GM12878 (cell line): ENCODE measurements at regions not wholly inside any gene's neighbourhood (a gene's known extent, or its start where the extent isn't known, plus 50 kb on each side); places are given as distances from the start of the nearest gene placed in this dataset.

Experiments used
- ATAC-seq: fragments of 200-7000 bp; cut with Tn5 transposase; 3 replicates; pipeline ENCODE4 v1.9.1; 2020; ENCODE audit warnings: mild to moderate bottlenecking, moderate library complexity
- BruUV-seq: library from RNA; stranded (reverse); fragments of 400-500 nt; replicated peaks from 2 replicates; lab custom pipeline; 2021; lab: Mats Ljungman, UMichigan
- CTCF ChIA-PET: fragments of 300-600 bp; sonication (Branson Sonifier 250); formaldehyde crosslinking; extraction: SDS; loops from one replicate; lab custom pipeline; 2021; ENCODE audit warnings: inconsistent platforms; lab: Yijun Ruan, JAX
- POLR2A ChIA-PET: fragments of 350-600 bp; formaldehyde crosslinking; extraction: SDS; loops from one replicate; lab custom pipeline; 2021; ENCODE audit warnings: inconsistent platforms; lab: Charles Lee
- RAD21 ChIA-PET: fragments of 300-600 bp; sonication (Branson Sonifier 250); formaldehyde crosslinking; loops from one replicate; lab custom pipeline; 2023; ENCODE audit warnings: antibody characterized with exemption; ENCODE audit not compliant: unreplicated experiment; lab: Charles Lee
- SMC1A ChIA-PET: fragments of 300-600 bp; sonication (Branson Sonifier 250); formaldehyde crosslinking; loops from one replicate; lab custom pipeline; 2023; ENCODE audit not compliant: unreplicated experiment, uncharacterized antibody; lab: Charles Lee
- DNase-seq: peaks from one replicate; pipeline ENCODE4 v3.0.0-alpha.2; 2011; ENCODE audit warnings: low read depth, low spot score
- FAIRE-seq: peaks from 3 replicates; lab custom pipeline; 2011; peaks lifted over from hg19 to GRCh38; lab: Jason Lieb, UNC
- H2AFZ ChIP-seq: 2 replicates; pipeline ENCODE4 v1.6.0; 2011; ENCODE audit warnings: low read depth, low read length, control low read depth; ENCODE audit not compliant: control insufficient read depth
- H3K27ac ChIP-seq: 2 replicates; pipeline ENCODE4 v1.5.1; 2011; ENCODE audit warnings: control low read depth; ENCODE audit not compliant: control insufficient read depth, insufficient read depth
- H3K27me3 ChIP-seq, 2 experiments: replicated peaks in 1 of 2; 2 replicates each; pipeline versions ENCODE4 v1.6.0 to v1.6.1; 2011; ENCODE audit warnings: low read length in 1 of 2; ENCODE audit not compliant: control insufficient read depth in 2 of 2, insufficient read depth in 2 of 2
- H3K36me3 ChIP-seq, 2 experiments: 2 replicates each; pipeline ENCODE4 v1.5.1; 2011; ENCODE audit warnings: low read length in 1 of 2; ENCODE audit not compliant: control insufficient read depth in 2 of 2, insufficient read depth in 2 of 2
- H3K4me1 ChIP-seq: 2 replicates; pipeline ENCODE4 v1.6.1; 2011; ENCODE audit warnings: mild to moderate bottlenecking, low read length, moderate library complexity, mixed read lengths; ENCODE audit not compliant: control insufficient read depth, insufficient read depth
- H3K4me2 ChIP-seq: 2 replicates; pipeline ENCODE4 v1.6.0; 2011; ENCODE audit warnings: control low read depth; ENCODE audit not compliant: control insufficient read depth, insufficient read depth
- H3K4me3 ChIP-seq: fragments of 200-600 bp; sonication (generic); 2 replicates; pipeline ENCODE4 v1.5.1; 2016
- H3K79me2 ChIP-seq: 2 replicates; pipeline ENCODE4 v1.6.0; 2011; ENCODE audit warnings: low read length; ENCODE audit not compliant: control insufficient read depth, insufficient read depth
- H3K9ac ChIP-seq: 2 replicates; pipeline ENCODE4 v1.8.0; 2011; ENCODE audit warnings: low read length, control low read depth, mixed read lengths; ENCODE audit not compliant: control insufficient read depth, insufficient read depth
- H3K9me3 ChIP-seq: replicated peaks from 3 replicates; pipeline ENCODE4 v1.5.1; 2011; ENCODE audit warnings: mild to moderate bottlenecking, low read length; ENCODE audit not compliant: control insufficient read depth, insufficient read depth
- H4K20me1 ChIP-seq: 2 replicates; pipeline ENCODE4 v1.6.0; 2011; ENCODE audit not compliant: control insufficient read depth, insufficient read depth
- BCL11A ChIP-seq: IDR thresholded peaks from 2 replicates; pipeline ENCODE4 v1.6.1; 2011; ENCODE audit warnings: low read depth, low read length
- ESRRA ChIP-seq: IDR thresholded peaks from 2 replicates; pipeline ENCODE4 v1.6.1; 2012; ENCODE audit warnings: mild to moderate bottlenecking, low read length, improper control_type of control experiment
- FOXK2 ChIP-seq: fragments of 450-650 bp; IDR thresholded peaks from 2 replicates; pipeline ENCODE4 v1.6.1; 2017; ENCODE audit warnings: mild to moderate bottlenecking, moderate library complexity
- POLR2AphosphoS5 ChIP-seq: IDR thresholded peaks from 2 replicates; pipeline ENCODE4 v1.6.1; 2011; ENCODE audit warnings: mild to moderate bottlenecking, low read length, inconsistent platforms
- STAT3 ChIP-seq: IDR thresholded peaks from 2 replicates; pipeline ENCODE4 v1.6.1; 2011; ENCODE audit warnings: low read depth, low read length, improper control_type of control experiment
- WGBS: methylation state at CpG from one replicate; pipeline ENCODE4 v1.1.6; 2016; ENCODE audit warnings: low lambda C conversion rate; ENCODE audit not compliant: insufficient replicate concordance, insufficient coverage; ENCODE audit errors: missing lambda C conversion rate; 5-methylcytosine and 5-hydroxymethylcytosine counted together
- in situ Hi-C: fragments of 300-500 bp; cut with MboI; formaldehyde crosslinking; loops from 9 replicates; pipeline ENCODE4 v1.14.3; 2018; ENCODE audit warnings: mixed read lengths
- intact Hi-C: fragments of 100-400 bp; cut with micrococcal nuclease; formaldehyde crosslinking; loops from one replicate; pipeline ENCODE4 v1.14.2; 2022; ENCODE audit not compliant: unreplicated experiment
- TF ChIP-seq, protein P1 (sequence below): fragments of 450-650 bp; IDR thresholded peaks from 2 replicates; pipeline ENCODE4 v1.6.1; 2016; ENCODE audit warnings: mild to moderate bottlenecking, moderate library complexity, borderline replicate concordance
- TF ChIP-seq, protein P2 (sequence below): fragments of 450-650 bp; formaldehyde crosslinking; IDR thresholded peaks from 2 replicates; pipeline ENCODE4 v1.5.0; 2022; ENCODE audit warnings: mild to moderate bottlenecking, missing genetic modification characterization

DNA sequence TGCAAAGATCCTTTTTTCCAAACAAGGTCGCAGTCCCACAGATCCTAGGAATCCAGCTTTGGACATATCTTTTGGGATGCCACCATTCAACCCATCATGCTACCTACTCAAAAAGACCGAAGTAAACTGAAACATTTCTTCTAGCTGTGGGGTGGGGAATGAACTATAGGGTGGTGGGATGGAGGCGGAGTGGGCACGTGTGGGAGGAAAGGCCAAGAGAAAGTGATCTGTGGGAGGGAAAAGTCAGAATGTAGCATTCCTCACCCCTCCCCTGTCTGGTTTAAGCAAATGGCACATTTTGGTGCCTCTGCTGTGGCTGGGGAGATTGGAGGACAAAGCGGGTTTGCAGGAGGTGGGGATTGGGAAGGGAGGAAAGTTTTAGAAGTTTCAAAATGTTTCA is 59.2 kb upstream of the IL17B start:
- Histone ChIP-seq H3K9ac (no peak overlapping the region), H3K36me3 (no peaks in the 10 kb centered on the region; a peak in 1 of 4 replicates), H3K27ac (no peak overlapping the region), H3K4me3 (no peak overlapping the region), H3K4me1 (no peaks in the 10 kb centered on the region), H2AFZ (no peak overlapping the region), H3K79me2 (no peaks in the 10 kb centered on the region), H3K27me3 (peaks cover 0 to 5% of the 10 kb centered on the region in 2 experiments; a peak in 2 of 4 replicates), H3K4me2 (no peak overlapping the region), H3K9me3 (no peaks in the 10 kb centered on the region; the same call in 2 of the 3 replicates), H4K20me1 (no peaks in the 10 kb centered on the region)
- 37% methylated on average over 5 of the region's 5 CpGs for WGBS
- intact Hi-C loops (no loop called here), in situ Hi-C loops (no loop called here)
- no peak for ATAC-seq
- BruUV-seq, result no TSS peak
- RAD21 ChIA-PET, result interaction anchor here (1.2 kb wide), 1 partner anchor 127 kb away, joined by 3 read pairs; no protein-coding TSS in a partner anchor
- SMC1A ChIA-PET, result interaction anchor here (0.7 to 4.6 kb wide), 4 partner anchors 9 to 955 kb away, joined by 3 to 27 read pairs (median 3); no protein-coding TSS in a partner anchor
- POLR2A ChIA-PET, result no interaction called here
- no peak for DNase-seq
- TF ChIP-seq, protein P1, sequence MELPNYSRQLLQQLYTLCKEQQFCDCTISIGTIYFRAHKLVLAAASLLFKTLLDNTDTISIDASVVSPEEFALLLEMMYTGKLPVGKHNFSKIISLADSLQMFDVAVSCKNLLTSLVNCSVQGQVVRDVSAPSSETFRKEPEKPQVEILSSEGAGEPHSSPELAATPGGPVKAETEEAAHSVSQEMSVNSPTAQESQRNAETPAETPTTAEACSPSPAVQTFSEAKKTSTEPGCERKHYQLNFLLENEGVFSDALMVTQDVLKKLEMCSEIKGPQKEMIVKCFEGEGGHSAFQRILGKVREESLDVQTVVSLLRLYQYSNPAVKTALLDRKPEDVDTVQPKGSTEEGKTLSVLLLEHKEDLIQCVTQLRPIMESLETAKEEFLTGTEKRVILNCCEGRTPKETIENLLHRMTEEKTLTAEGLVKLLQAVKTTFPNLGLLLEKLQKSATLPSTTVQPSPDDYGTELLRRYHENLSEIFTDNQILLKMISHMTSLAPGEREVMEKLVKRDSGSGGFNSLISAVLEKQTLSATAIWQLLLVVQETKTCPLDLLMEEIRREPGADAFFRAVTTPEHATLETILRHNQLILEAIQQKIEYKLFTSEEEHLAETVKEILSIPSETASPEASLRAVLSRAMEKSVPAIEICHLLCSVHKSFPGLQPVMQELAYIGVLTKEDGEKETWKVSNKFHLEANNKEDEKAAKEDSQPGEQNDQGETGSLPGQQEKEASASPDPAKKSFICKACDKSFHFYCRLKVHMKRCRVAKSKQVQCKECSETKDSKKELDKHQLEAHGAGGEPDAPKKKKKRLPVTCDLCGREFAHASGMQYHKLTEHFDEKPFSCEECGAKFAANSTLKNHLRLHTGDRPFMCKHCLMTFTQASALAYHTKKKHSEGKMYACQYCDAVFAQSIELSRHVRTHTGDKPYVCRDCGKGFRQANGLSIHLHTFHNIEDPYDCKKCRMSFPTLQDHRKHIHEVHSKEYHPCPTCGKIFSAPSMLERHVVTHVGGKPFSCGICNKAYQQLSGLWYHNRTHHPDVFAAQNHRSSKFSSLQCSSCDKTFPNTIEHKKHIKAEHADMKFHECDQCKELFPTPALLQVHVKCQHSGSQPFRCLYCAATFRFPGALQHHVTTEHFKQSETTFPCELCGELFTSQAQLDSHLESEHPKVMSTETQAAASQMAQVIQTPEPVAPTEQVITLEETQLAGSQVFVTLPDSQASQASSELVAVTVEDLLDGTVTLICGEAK, result no peak
- no peak for TF ChIP-seq FOXK2
- TF ChIP-seq ESRRA, result no peak
- no peak for TF ChIP-seq STAT3
- TF ChIP-seq POLR2AphosphoS5, result no peak
- TF ChIP-seq, protein P2, sequence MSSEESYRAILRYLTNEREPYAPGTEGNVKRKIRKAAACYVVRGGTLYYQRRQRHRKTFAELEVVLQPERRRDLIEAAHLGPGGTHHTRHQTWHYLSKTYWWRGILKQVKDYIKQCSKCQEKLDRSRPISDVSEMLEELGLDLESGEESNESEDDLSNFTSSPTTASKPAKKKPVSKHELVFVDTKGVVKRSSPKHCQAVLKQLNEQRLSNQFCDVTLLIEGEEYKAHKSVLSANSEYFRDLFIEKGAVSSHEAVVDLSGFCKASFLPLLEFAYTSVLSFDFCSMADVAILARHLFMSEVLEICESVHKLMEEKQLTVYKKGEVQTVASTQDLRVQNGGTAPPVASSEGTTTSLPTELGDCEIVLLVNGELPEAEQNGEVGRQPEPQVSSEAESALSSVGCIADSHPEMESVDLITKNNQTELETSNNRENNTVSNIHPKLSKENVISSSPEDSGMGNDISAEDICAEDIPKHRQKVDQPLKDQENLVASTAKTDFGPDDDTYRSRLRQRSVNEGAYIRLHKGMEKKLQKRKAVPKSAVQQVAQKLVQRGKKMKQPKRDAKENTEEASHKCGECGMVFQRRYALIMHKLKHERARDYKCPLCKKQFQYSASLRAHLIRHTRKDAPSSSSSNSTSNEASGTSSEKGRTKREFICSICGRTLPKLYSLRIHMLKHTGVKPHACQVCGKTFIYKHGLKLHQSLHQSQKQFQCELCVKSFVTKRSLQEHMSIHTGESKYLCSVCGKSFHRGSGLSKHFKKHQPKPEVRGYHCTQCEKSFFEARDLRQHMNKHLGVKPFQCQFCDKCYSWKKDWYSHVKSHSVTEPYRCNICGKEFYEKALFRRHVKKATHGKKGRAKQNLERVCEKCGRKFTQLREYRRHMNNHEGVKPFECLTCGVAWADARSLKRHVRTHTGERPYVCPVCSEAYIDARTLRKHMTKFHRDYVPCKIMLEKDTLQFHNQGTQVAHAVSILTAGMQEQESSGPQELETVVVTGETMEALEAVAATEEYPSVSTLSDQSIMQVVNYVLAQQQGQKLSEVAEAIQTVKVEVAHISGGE (CRISPR knock-in tag), result no peak
- TF ChIP-seq BCL11A, result no peak
- CTCF ChIA-PET, result interaction anchor here (0.7 to 11.2 kb wide), 9 partner anchors 10 to 281 kb away, joined by 3 to 108 read pairs (median 10); no protein-coding TSS in a partner anchor
- no peak for FAIRE-seq
